Stimulated activated CD8-positive, alpha-beta memory T cell treated with anti-CD3 and anti-CD28 coated beads, Interleukin-7, amount 100 ng/mL, for 4 hours (primary cell): ENCODE measurements at regions not wholly inside any gene's neighbourhood (a gene's known extent, or its start where the extent isn't known, plus 50 kb on each side); places are given as distances from the start of the nearest gene placed in this dataset.

Experiments
- DNase-seq, 2 donors: peaks; one replicate each; pipeline ENCODE4 v3.0.0-alpha.2; 2020; ENCODE audit warnings: low read depth in 2 of 2

GRCh38 chr18:70513502-70514171, 224.8 kb downstream of the SOCS6 start:
- DNase-seq, result no peak

GRCh38 chr18:70507970-70508369, 219.1 kb downstream of the SOCS6 start:
- DNase-seq, result no peak

- no peak for DNase-seq
Observed at GRCh38 chr18:70506511-70506910, 217.7 kb downstream of the SOCS6 start.

GRCh38 chr18:70503060-70503459, 214.2 kb downstream of the SOCS6 start:
- DNase-seq, result no peak

GRCh38 chr18:70501358-70501757, 212.5 kb downstream of the SOCS6 start:
- no peak for DNase-seq

GRCh38 chr18:70500748-70501147, 211.9 kb downstream of the SOCS6 start:
- DNase-seq, result no peak

GRCh38 chr18:70499218-70499691, 210.4 kb downstream of the SOCS6 start:
- no peak for DNase-seq

GRCh38 chr18:70496353-70497294, 207.8 kb downstream of the SOCS6 start:
- no peak for DNase-seq

- no peak for DNase-seq
Observed at GRCh38 chr18:70494524-70494923, 205.7 kb downstream of the SOCS6 start.

GRCh38 chr18:70493461-70493860, 204.6 kb downstream of the SOCS6 start:
- DNase-seq, result no peak

- no peak for DNase-seq
Observed at GRCh38 chr18:70491734-70492348, 203.0 kb downstream of the SOCS6 start.

GRCh38 chr18:70489986-70490933, 201.4 kb downstream of the SOCS6 start:
- no peak for DNase-seq

GRCh38 chr18:70489571-70489970, 200.7 kb downstream of the SOCS6 start:
- DNase-seq, result no peak

- DNase-seq, result no peak
Observed at GRCh38 chr18:70469916-70470315, 181.1 kb downstream of the SOCS6 start.

GRCh38 chr18:70468861-70469547, 180.2 kb downstream of the SOCS6 start:
- DNase-seq, result no peak

GRCh38 chr18:70464343-70465114, 175.7 kb downstream of the SOCS6 start:
- no peak for DNase-seq

GRCh38 chr18:70463085-70463484, 174.2 kb downstream of the SOCS6 start:
- DNase-seq, result no peak

- no peak for DNase-seq
Observed at GRCh38 chr18:70462078-70462439, 173.2 kb downstream of the SOCS6 start.

- no peak for DNase-seq
Observed at GRCh38 chr18:70461323-70462077, 172.7 kb downstream of the SOCS6 start.
